HEK293T (cell line): ENCODE measurements at regions not wholly inside any gene's neighbourhood (a gene's known extent, or its start where the extent isn't known, plus 50 kb on each side); places are given as distances from the start of the nearest gene placed in this dataset.

ENCODE experiments used
- BHLHE40 ChIP-seq: fragments of 450-650 bp; IDR thresholded peaks from 2 replicates; pipeline ENCODE4 v1.6.1; 2016; ENCODE audit warnings: mild to moderate bottlenecking, moderate library complexity, borderline replicate concordance
- ELF4 ChIP-seq: fragments of 450-650 bp; IDR thresholded peaks from 2 replicates; pipeline ENCODE4 v1.6.1; 2017; ENCODE audit warnings: antibody characterized with exemption
- FOXK2 ChIP-seq: fragments of 450-650 bp; IDR thresholded peaks from 2 replicates; pipeline ENCODE4 v1.6.1; 2016; ENCODE audit warnings: mild to moderate bottlenecking
- NFRKB ChIP-seq: fragments of 450-650 bp; IDR thresholded peaks from 2 replicates; pipeline ENCODE4 v1.6.1; 2016; ENCODE audit warnings: mild to moderate bottlenecking, moderate library complexity
- PKNOX1 ChIP-seq: fragments of 450-650 bp; IDR thresholded peaks from 2 replicates; pipeline ENCODE4 v1.6.1; 2016

- TF ChIP-seq BHLHE40 (no peak), PKNOX1 (no peak), ELF4 (no peak), FOXK2 (no peak), NFRKB (no peak)
These were observed 154.3 kb upstream of the IQSEC1 start for GRCh38 chr3:13227315-13228165.
